H1 (cell line): ENCODE measurements at regions not wholly inside any gene's neighbourhood (a gene's known extent, or its start where the extent isn't known, plus 50 kb on each side); places are given as distances from the start of the nearest gene placed in this dataset.

Experiments used
- CTCF ChIA-PET: fragments of 300-600 bp; sonication (Branson Sonifier 250); formaldehyde crosslinking; loops from one replicate; lab custom pipeline; 2021; ENCODE audit not compliant: partially characterized antibody; lab: Charles Lee
- POLR2A ChIA-PET: fragments of 300-600 bp; sonication (Branson Sonifier 250); formaldehyde crosslinking; loops from one replicate; lab custom pipeline; 2021; ENCODE audit warnings: inconsistent platforms; ENCODE audit not compliant: partially characterized antibody; lab: Charles Lee
- DNase-seq, 2 experiments: peaks; one replicate each; pipeline versions ENCODE4 v3.0.0 to v3.0.0-alpha.2; 2010 to 2022; ENCODE audit warnings: low spot score in 2 of 2, low read depth in 1 of 2, mixed read lengths in 1 of 2
- FAIRE-seq: peaks from 2 replicates; lab custom pipeline; 2011; peaks lifted over from hg19 to GRCh38; lab: Jason Lieb, UNC
- H2AFZ ChIP-seq: 2 replicates; pipeline ENCODE4 v1.8.1; 2012; ENCODE audit warnings: low read length, inconsistent platforms
- H2AK5ac ChIP-seq: 2 replicates; pipeline ENCODE4 v1.6.1; 2013; ENCODE audit warnings: low read depth, low read length
- H2BK120ac ChIP-seq: replicated peaks from 2 replicates; pipeline ENCODE3; 2013; ENCODE audit warnings: low read depth, low read length, inconsistent platforms
- H2BK12ac ChIP-seq: 2 replicates; pipeline ENCODE4 v1.6.1; 2013; ENCODE audit warnings: low read depth, low read length
- H2BK15ac ChIP-seq: 2 replicates; pipeline ENCODE4 v1.6.1; 2013; ENCODE audit warnings: low read length
- H2BK20ac ChIP-seq: 2 replicates; pipeline ENCODE4 v1.6.1; 2013; ENCODE audit warnings: low read length
- H2BK5ac ChIP-seq: 2 replicates; pipeline ENCODE4 v1.6.1; 2013; ENCODE audit warnings: low read depth, low read length
- H3K14ac ChIP-seq: 2 replicates; pipeline ENCODE4 v1.6.1; 2013; ENCODE audit warnings: inconsistent platforms; ENCODE audit not compliant: insufficient read length
- H3K18ac ChIP-seq: 2 replicates; pipeline ENCODE4 v1.6.1; 2013; ENCODE audit warnings: low read length; ENCODE audit errors: extremely low read depth
- H3K23ac ChIP-seq: 2 replicates; pipeline ENCODE4 v1.6.1; 2013; ENCODE audit warnings: inconsistent platforms; ENCODE audit not compliant: insufficient read length
- H3K23me2 ChIP-seq: 2 replicates; pipeline ENCODE4 v1.6.1; 2013; ENCODE audit warnings: low read depth, low read length
- H3K27ac ChIP-seq: 2 replicates; pipeline ENCODE4 v1.6.1; 2011; ENCODE audit warnings: low read depth, low read length, inconsistent platforms
- H3K27me3 ChIP-seq, 4 experiments: replicated peaks in 1 of 4; 1 replicate in 1 of 4; 2 replicates in 3 of 4; pipeline versions ENCODE4 v1.6.1 to v1.8.1; 2011 to 2013; ENCODE audit warnings: low read length in 3 of 4, mild to moderate bottlenecking in 3 of 4, inconsistent platforms in 2 of 4, mixed read lengths in 2 of 4, moderate library complexity in 1 of 4; ENCODE audit not compliant: control insufficient read depth in 3 of 4, insufficient read depth in 3 of 4; ENCODE audit errors: extremely low read depth in 1 of 4
- H3K36me3 ChIP-seq, 4 experiments: 2 replicates each; pipeline versions ENCODE4 v1.6.1 to v1.8.1; 2011 to 2013; ENCODE audit warnings: mild to moderate bottlenecking in 4 of 4, low read length in 3 of 4, moderate library complexity in 2 of 4, control low read depth in 1 of 4, inconsistent platforms in 1 of 4; ENCODE audit not compliant: insufficient read depth in 4 of 4, control insufficient read depth in 2 of 4
- H3K4ac ChIP-seq: replicated peaks from 2 replicates; pipeline ENCODE3; 2013; ENCODE audit warnings: low read length, low read depth, mixed read lengths, inconsistent platforms; ENCODE audit not compliant: insufficient read length
- H3K4me1 ChIP-seq, 4 experiments: replicated peaks in 1 of 4; 1 replicate in 1 of 4; 2 replicates in 3 of 4; pipeline versions ENCODE4 v1.6.1 to v1.8.1; 2011 to 2013; ENCODE audit warnings: low read length in 3 of 4, inconsistent platforms in 2 of 4, mixed read lengths in 1 of 4; ENCODE audit not compliant: insufficient read depth in 4 of 4, control insufficient read depth in 3 of 4
- H3K4me2 ChIP-seq, 2 experiments: 2 replicates each; pipeline versions ENCODE4 v1.6.1 to v1.8.1; 2011 to 2013; ENCODE audit warnings: low read depth in 2 of 2, low read length in 2 of 2, control low read depth in 1 of 2, inconsistent platforms in 1 of 2, mild to moderate bottlenecking in 1 of 2; ENCODE audit not compliant: insufficient read depth in 1 of 2
- H3K4me3 ChIP-seq, 4 experiments: fragments of 200-600, 300-600 bp in 1 of 4; sonication (generic), shearing (Covaris generic), sonication (Bioruptor Twin) in 1 of 4; 2 replicates each; pipeline versions ENCODE4 v1.5.1 to v1.8.1; 2011 to 2016; ENCODE audit warnings: low read length in 4 of 4, low read depth in 3 of 4, control low read depth in 2 of 4, inconsistent platforms in 2 of 4, mild to moderate bottlenecking in 2 of 4, mixed read lengths in 1 of 4, moderate library complexity in 1 of 4; ENCODE audit not compliant: insufficient read depth in 2 of 4; ENCODE audit errors: extremely low read depth in 1 of 4
- H3K56ac ChIP-seq: replicated peaks from 2 replicates; pipeline ENCODE3; 2013; ENCODE audit warnings: low read depth, mild to moderate bottlenecking, mixed read lengths, low read length, inconsistent platforms; ENCODE audit not compliant: insufficient read length
- H3K79me1 ChIP-seq: 2 replicates; pipeline ENCODE4 v1.6.1; 2013; ENCODE audit warnings: low read depth, low read length, control low read depth
- H3K79me2 ChIP-seq, 2 experiments: 2 replicates each; pipeline versions ENCODE4 v1.6.1 to v1.8.1; 2012 to 2013; ENCODE audit warnings: low read length in 2 of 2, mild to moderate bottlenecking in 2 of 2, inconsistent platforms in 1 of 2; ENCODE audit not compliant: insufficient read depth in 2 of 2, control insufficient read depth in 1 of 2
- H3K9ac ChIP-seq, 4 experiments: replicated peaks in 1 of 4; 1 replicate in 1 of 4; 2 replicates in 3 of 4; pipeline versions ENCODE4 v1.6.1 to v1.8.1; 2011 to 2013; ENCODE audit warnings: low read depth in 3 of 4, low read length in 3 of 4, control low read depth in 2 of 4, mild to moderate bottlenecking in 2 of 4, moderate library complexity in 2 of 4, inconsistent platforms in 1 of 4; ENCODE audit errors: extremely low read depth in 1 of 4
- H3K9me3 ChIP-seq, 2 experiments: 2 replicates each; pipeline versions ENCODE4 v1.6.1 to v1.8.1; 2012 to 2013; ENCODE audit warnings: mild to moderate bottlenecking in 2 of 2, moderate library complexity in 2 of 2, control low read depth in 1 of 2, inconsistent platforms in 1 of 2, low read depth in 1 of 2, low read length in 1 of 2, mixed read lengths in 1 of 2; ENCODE audit not compliant: insufficient read depth in 2 of 2
- H4K20me1 ChIP-seq, 2 experiments: replicated peaks in 1 of 2; 2 replicates each; pipeline versions ENCODE3 to v1.8.1; 2011 to 2013; ENCODE audit warnings: inconsistent platforms in 2 of 2, low read length in 2 of 2, mild to moderate bottlenecking in 1 of 2; ENCODE audit not compliant: insufficient read depth in 2 of 2, control insufficient read depth in 1 of 2
- H4K5ac ChIP-seq: 2 replicates; pipeline ENCODE4 v1.6.1; 2013; ENCODE audit warnings: low read length, low read depth, mixed read lengths, inconsistent platforms; ENCODE audit not compliant: insufficient read length
- H4K8ac ChIP-seq: 2 replicates; pipeline ENCODE4 v1.8.0; 2013; ENCODE audit warnings: mild to moderate bottlenecking, moderate library complexity, low read length, inconsistent platforms; ENCODE audit not compliant: insufficient read depth; ENCODE audit errors: extremely low read depth
- H4K91ac ChIP-seq: replicated peaks from 2 replicates; pipeline ENCODE3; 2013; ENCODE audit warnings: low read length, mixed read lengths, inconsistent platforms; ENCODE audit not compliant: insufficient read length
- BCL11A ChIP-seq, 2 experiments: IDR thresholded peaks; one replicate each; pipeline ENCODE4 v1.6.1; 2011; ENCODE audit warnings: low read depth in 2 of 2, low read length in 2 of 2, mild to moderate bottlenecking in 2 of 2
- CHD1 ChIP-seq: IDR thresholded peaks from 2 replicates; pipeline ENCODE4 v1.6.1; 2012; ENCODE audit warnings: low read depth, low read length, improper control_type of control experiment
- HDAC2 ChIP-seq, 2 experiments: fragments of 300-600 bp in 1 of 2; sonication (generic) in 1 of 2; IDR thresholded peaks; 2 replicates each; pipeline ENCODE4 v1.6.1; 2011 to 2012; ENCODE audit warnings: low read depth in 2 of 2, low read length in 2 of 2, mild to moderate bottlenecking in 2 of 2, moderate library complexity in 2 of 2, borderline replicate concordance in 1 of 2, inconsistent platforms in 1 of 2
- KDM4A ChIP-seq: IDR thresholded peaks from one replicate; pipeline ENCODE4 v1.7.1; 2012; ENCODE audit warnings: low read depth, mild to moderate bottlenecking, moderate library complexity, low read length, inconsistent platforms; ENCODE audit not compliant: severe bottlenecking
- MAX ChIP-seq: IDR thresholded peaks from 2 replicates; pipeline ENCODE4 v1.6.1; 2012; ENCODE audit warnings: inconsistent platforms
- RBBP5 ChIP-seq: IDR thresholded peaks from 2 replicates; pipeline ENCODE4 v1.7.1; 2012; ENCODE audit warnings: low read depth, mild to moderate bottlenecking, inconsistent platforms, low read length, moderate library complexity, borderline replicate concordance
- SAP30 ChIP-seq: fragments of 300-600 bp; sonication (generic); IDR thresholded peaks from 2 replicates; pipeline ENCODE4 v1.7.1; 2012; ENCODE audit warnings: low read length, moderate library complexity, mild to moderate bottlenecking, inconsistent platforms; ENCODE audit not compliant: insufficient read depth, insufficient replicate concordance
- SIN3A ChIP-seq, 2 experiments: IDR thresholded peaks in 1 of 2; conservative IDR thresholded peaks in 1 of 2; 2 replicates each; pipeline ENCODE4 v1.6.1; 2011 to 2012; ENCODE audit warnings: low read length in 2 of 2, improper control_type of control experiment in 1 of 2, low read depth in 1 of 2, mild to moderate bottlenecking in 1 of 2
- SIX5 ChIP-seq: IDR thresholded peaks from 2 replicates; pipeline ENCODE4 v1.6.1; 2011; ENCODE audit warnings: mild to moderate bottlenecking, low read depth, low read length
- YY1 ChIP-seq: IDR thresholded peaks from 2 replicates; pipeline ENCODE4 v1.6.1; 2011; ENCODE audit warnings: low read depth, mild to moderate bottlenecking, low read length

GRCh38 chr2:88949336-88949735 lies 257.9 kb downstream of the RPIA start:
- H2BK5ac ChIP-seq: no peak overlapping the region
- no peak overlapping the region for H3K56ac ChIP-seq
- no peaks in the 10 kb centered on the region for H4K20me1 ChIP-seq
- TF ChIP-seq BCL11A (IDR thresholded peaks at IDR 0.05; ENCODE audit: low read depth in 2 of 2, low read length in 2 of 2) (no peak), HDAC2 (IDR thresholded peaks at IDR 0.05; ENCODE audit: borderline replicate concordance in 1 of 2, low read depth in 2 of 2, low read length in 2 of 2) (no peak), SIN3A (conservative IDR thresholded peaks at IDR 0.05 in 1 of 2, IDR thresholded peaks at IDR 0.05 in 1 of 2; ENCODE audit: low read depth in 1 of 2, low read length in 2 of 2) (no peak), RBBP5 (no peak), SAP30 (no peak), YY1 (no peak), SIX5 (no peak), MAX (no peak), KDM4A (no peak), CHD1 (no peak)
- no peak overlapping the region for H3K4me3 ChIP-seq
- no peaks in the 10 kb centered on the region for H3K27me3 ChIP-seq
- no peak for DNase-seq
- no peak overlapping the region for H4K91ac ChIP-seq
- H3K27ac ChIP-seq: no peak overlapping the region
- FAIRE-seq: no peak
- H3K18ac ChIP-seq: no peak overlapping the region
- H3K4me2 ChIP-seq: no peak overlapping the region
- ChIA-PET POLR2A (no interaction called here), CTCF (no interaction called here)
- H3K36me3 ChIP-seq: no peaks in the 10 kb centered on the region
- H2AFZ ChIP-seq: no peak overlapping the region
- H2BK15ac ChIP-seq: no peak overlapping the region
- no peaks in the 10 kb centered on the region for H3K23me2 ChIP-seq
- H4K8ac ChIP-seq: no peak overlapping the region
- no peaks in the 10 kb centered on the region for H3K79me1 ChIP-seq
- H3K79me2 ChIP-seq: no peaks in the 10 kb centered on the region
- no peak overlapping the region for H3K14ac ChIP-seq
- H4K5ac ChIP-seq: no peak overlapping the region
- no peak overlapping the region for H2BK20ac ChIP-seq
- H3K4ac ChIP-seq: no peak overlapping the region
- H2BK120ac ChIP-seq: no peak overlapping the region
- no peak overlapping the region for H2BK12ac ChIP-seq
- no peak overlapping the region for H3K9ac ChIP-seq
- H3K4me1 ChIP-seq: no peaks in the 10 kb centered on the region
- H3K23ac ChIP-seq: no peak overlapping the region
- no peaks in the 10 kb centered on the region for H3K9me3 ChIP-seq
- H2AK5ac ChIP-seq: no peak overlapping the region
